BLaER1 treated with 17β-estradiol and CSF1 and Interleukin-3, amounts not matched to agents 10 nM and 100 nM (cell line): ENCODE measurements at regions not wholly inside any gene's neighbourhood (a gene's known extent, or its start where the extent isn't known, plus 50 kb on each side); places are given as distances from the start of the nearest gene placed in this dataset.

ENCODE experiments used
- H3K27ac ChIP-seq, 11 experiments: shearing (Covaris generic); formaldehyde crosslinking; 2 replicates each; pipeline ENCODE4 v1.8.1; 2022
- H3K27me3 ChIP-seq, 11 experiments: shearing (Covaris generic); formaldehyde crosslinking; 2 replicates each; pipeline ENCODE4 v1.8.1; 2022
- H3K36me3 ChIP-seq, 11 experiments: shearing (Covaris generic); formaldehyde crosslinking; 2 replicates each; pipeline ENCODE4 v1.8.1; 2022
- H3K4me1 ChIP-seq, 10 experiments: shearing (Covaris generic); formaldehyde crosslinking; 2 replicates each; pipeline ENCODE4 v1.8.1; 2022
- H3K4me2 ChIP-seq, 11 experiments: shearing (Covaris generic); formaldehyde crosslinking; 2 replicates each; pipeline ENCODE4 v1.8.1; 2022
- H3K4me3 ChIP-seq, 10 experiments: shearing (Covaris generic); formaldehyde crosslinking; 2 replicates each; pipeline ENCODE4 v1.8.1; 2022
- H3K9ac ChIP-seq, 11 experiments: shearing (Covaris generic); formaldehyde crosslinking; 2 replicates each; pipeline ENCODE4 v1.8.1; 2022
- H3K9me3 ChIP-seq, 11 experiments: shearing (Covaris generic); formaldehyde crosslinking; replicated peaks in 1 of 11; 2 replicates each; pipeline ENCODE4 v1.8.1; 2022
- H4K20me1 ChIP-seq, 11 experiments: shearing (Covaris generic); formaldehyde crosslinking; 2 replicates each; pipeline ENCODE4 v1.8.1; 2022
- Cebpa-rat ChIP-seq, 11 experiments: shearing (Covaris generic); IDR thresholded peaks; 2 replicates each; pipeline ENCODE4 v1.8.1; 2022

- TF ChIP-seq Cebpa-rat (IDR thresholded peaks at IDR 0.05), result no peak
- H3K9me3 ChIP-seq, result no peaks in the 10 kb centered on the region
- no peaks in the 10 kb centered on the region for H4K20me1 ChIP-seq
- no peak overlapping the region for H3K27ac ChIP-seq
- no peak overlapping the region for H3K9ac ChIP-seq
- no peaks in the 10 kb centered on the region for H3K4me1 ChIP-seq
- no peak overlapping the region for H3K4me2 ChIP-seq
- H3K27me3 ChIP-seq, result no peaks in the 10 kb centered on the region
- no peaks in the 10 kb centered on the region for H3K36me3 ChIP-seq
- H3K4me3 ChIP-seq, result no peak overlapping the region
These were observed 1144.2 kb downstream of the FAT4 start for GRCh38 chr4:126458993-126459392.

GRCh38 chr4:126465341-126465740 is 1150.6 kb downstream of the FAT4 start:
- Histone ChIP-seq H3K27me3 (no peaks in the 10 kb centered on the region), H3K4me3 (no peak overlapping the region), H3K9ac (no peak overlapping the region), H3K9me3 (no peaks in the 10 kb centered on the region), H3K36me3 (no peaks in the 10 kb centered on the region), H3K4me2 (no peak overlapping the region), H3K4me1 (no peaks in the 10 kb centered on the region), H4K20me1 (no peaks in the 10 kb centered on the region), H3K27ac (no peak overlapping the region)
- TF ChIP-seq Cebpa-rat (IDR thresholded peaks at IDR 0.05), result 0 out of 22 replicates have a peak, but pooled peaks of 1 of the 11 experiments have one; percentile 8

- no peak for TF ChIP-seq Cebpa-rat (IDR thresholded peaks at IDR 0.05)
- Histone ChIP-seq H3K4me3 (no peak overlapping the region), H3K9ac (no peak overlapping the region), H3K9me3 (no peaks in the 10 kb centered on the region), H3K36me3 (no peaks in the 10 kb centered on the region), H3K27me3 (no peaks in the 10 kb centered on the region), H4K20me1 (no peaks in the 10 kb centered on the region), H3K27ac (no peak overlapping the region), H3K4me2 (no peak overlapping the region), H3K4me1 (no peaks in the 10 kb centered on the region)
These were observed 1152.1 kb downstream of the FAT4 start for GRCh38 chr4:126466848-126467247.

- Histone ChIP-seq H3K4me1 (no peaks in the 10 kb centered on the region), H3K4me3 (no peak overlapping the region), H3K4me2 (no peak overlapping the region), H3K9ac (no peak overlapping the region), H4K20me1 (no peaks in the 10 kb centered on the region), H3K9me3 (no peaks in the 10 kb centered on the region), H3K36me3 (no peaks in the 10 kb centered on the region), H3K27ac (no peak overlapping the region), H3K27me3 (no peaks in the 10 kb centered on the region)
- TF ChIP-seq Cebpa-rat (IDR thresholded peaks at IDR 0.05), result no peak
These were observed 1153.4 kb downstream of the FAT4 start for GRCh38 chr4:126468144-126468543.

- H3K27ac ChIP-seq, result no peak overlapping the region
- no peaks in the 10 kb centered on the region for H3K27me3 ChIP-seq
- no peaks in the 10 kb centered on the region for H3K36me3 ChIP-seq
These were observed 1156.1 kb downstream of the FAT4 start for GRCh38 chr4:126470862-126471261.

GRCh38 chr4:126475730-126476129 is 1157.0 kb upstream of the INTU start:
- H3K4me3 ChIP-seq, result no peak overlapping the region
- H3K9me3 ChIP-seq, result peaks cover 0 to 8% (median 0%) of the 10 kb centered on the region in 11 experiments; a peak in 3 of 22 replicates
- H3K27ac ChIP-seq, result no peak overlapping the region
- no peaks in the 10 kb centered on the region for H4K20me1 ChIP-seq
- no peaks in the 10 kb centered on the region for H3K4me1 ChIP-seq
- H3K4me2 ChIP-seq, result no peak overlapping the region
- no peak for TF ChIP-seq Cebpa-rat (IDR thresholded peaks at IDR 0.05)
- H3K36me3 ChIP-seq, result no peaks in the 10 kb centered on the region
- H3K27me3 ChIP-seq, result no peaks in the 10 kb centered on the region
- H3K9ac ChIP-seq, result no peak overlapping the region

More at GRCh38 chr4:126470862-126471261, 1156.1 kb downstream of the FAT4 start:
- no peaks in the 10 kb centered on the region for H4K20me1 ChIP-seq
- peaks cover 0 to 5% (median 0%) of the 10 kb centered on the region in 11 experiments; a peak in 3 of 22 replicates for H3K9me3 ChIP-seq
- TF ChIP-seq Cebpa-rat (IDR thresholded peaks at IDR 0.05), result no peak
- H3K4me3 ChIP-seq, result no peak overlapping the region
- H3K4me2 ChIP-seq, result no peak overlapping the region
- no peak overlapping the region for H3K9ac ChIP-seq
- H3K4me1 ChIP-seq, result no peaks in the 10 kb centered on the region

- Histone ChIP-seq H3K27ac (no peak overlapping the region), H3K36me3 (no peaks in the 10 kb centered on the region), H4K20me1 (no peaks in the 10 kb centered on the region), H3K4me2 (no peak overlapping the region), H3K27me3 (no peaks in the 10 kb centered on the region), H3K9me3 (peaks cover 0 to 8% (median 0%) of the 10 kb centered on the region in 11 experiments; a peak in 3 of 22 replicates), H3K9ac (no peak overlapping the region), H3K4me1 (no peaks in the 10 kb centered on the region), H3K4me3 (no peak overlapping the region)
- TF ChIP-seq Cebpa-rat (IDR thresholded peaks at IDR 0.05), result no peak
These were observed 1153.0 kb upstream of the INTU start for GRCh38 chr4:126479709-126480108.

GRCh38 chr4:126482311-126482710 is 1150.4 kb upstream of the INTU start:
- no peak overlapping the region for H3K9ac ChIP-seq
- H3K27me3 ChIP-seq, result no peaks in the 10 kb centered on the region
- H3K36me3 ChIP-seq, result no peaks in the 10 kb centered on the region
- H3K4me3 ChIP-seq, result no peak overlapping the region
- no peaks in the 10 kb centered on the region for H4K20me1 ChIP-seq
- H3K4me2 ChIP-seq, result no peak overlapping the region
- H3K27ac ChIP-seq, result no peak overlapping the region
- no peaks in the 10 kb centered on the region for H3K4me1 ChIP-seq
- no peak for TF ChIP-seq Cebpa-rat (IDR thresholded peaks at IDR 0.05)
- H3K9me3 ChIP-seq, result 0 out of 22 replicates have a peak, but pooled peaks cover 0 to 3% (median 0%) of the 10 kb centered on the region in 11 experiments

- no peaks in the 10 kb centered on the region for H3K36me3 ChIP-seq
- no peak overlapping the region for H3K4me3 ChIP-seq
- no peak for TF ChIP-seq Cebpa-rat (IDR thresholded peaks at IDR 0.05)
- H3K9ac ChIP-seq, result no peak overlapping the region
- H3K4me2 ChIP-seq, result no peak overlapping the region
- peaks cover 6 to 11% (median 8%) of the 10 kb centered on the region in 11 experiments; a peak in 19 of 22 replicates for H3K9me3 ChIP-seq
- no peak overlapping the region for H3K27ac ChIP-seq
- no peaks in the 10 kb centered on the region for H3K4me1 ChIP-seq
- H3K27me3 ChIP-seq, result no peaks in the 10 kb centered on the region
- no peaks in the 10 kb centered on the region for H4K20me1 ChIP-seq
These were observed 1146.4 kb upstream of the INTU start for GRCh38 chr4:126486377-126486776.

GRCh38 chr4:126489826-126490463 is 1142.8 kb upstream of the INTU start:
- no peaks in the 10 kb centered on the region for H3K36me3 ChIP-seq
- no peak for TF ChIP-seq Cebpa-rat (IDR thresholded peaks at IDR 0.05)
- H3K27me3 ChIP-seq, result no peaks in the 10 kb centered on the region
- H4K20me1 ChIP-seq, result no peaks in the 10 kb centered on the region
- no peak overlapping the region for H3K4me3 ChIP-seq
- no peaks in the 10 kb centered on the region for H3K4me1 ChIP-seq
- no peak overlapping the region for H3K4me2 ChIP-seq
- H3K27ac ChIP-seq, result no peak overlapping the region
- peaks cover 6 to 11% (median 8%) of the 10 kb centered on the region in 11 experiments; a peak in 19 of 22 replicates for H3K9me3 ChIP-seq
- no peak overlapping the region for H3K9ac ChIP-seq
